GM23338 (cell line): ENCODE measurements at regions not wholly inside any gene's neighbourhood (a gene's known extent, or its start where the extent isn't known, plus 50 kb on each side); places are given as distances from the start of the nearest gene placed in this dataset.

Experiments used
- CTCF ChIP-seq, 2 experiments: fragments of 200-600 bp in 1 of 2; sonication (generic) in 1 of 2; conservative IDR thresholded peaks; 2 replicates each; pipeline versions ENCODE4 v1.5.1 to v1.6.1; 2016 to 2017; ENCODE audit warnings: antibody characterized with exemption in 2 of 2, low read depth in 2 of 2, mild to moderate bottlenecking in 2 of 2, moderate library complexity in 1 of 2
- EZH2 ChIP-seq: fragments of 200-600 bp; sonication (generic); IDR thresholded peaks from one replicate; pipeline ENCODE4 v1.8.0; 2017; ENCODE audit warnings: antibody characterized with exemption, mild to moderate bottlenecking, low read depth; ENCODE audit not compliant: unreplicated experiment
- EZH2phosphoT487 ChIP-seq: fragments of 200-600 bp; sonication (generic); IDR thresholded peaks from one replicate; pipeline ENCODE4 v1.8.1; 2018; ENCODE audit warnings: antibody characterized with exemption; ENCODE audit not compliant: unreplicated experiment
- JUNB ChIP-seq: IDR thresholded peaks from one replicate; pipeline ENCODE4 v1.6.1; 2016; ENCODE audit warnings: antibody characterized with exemption; ENCODE audit not compliant: unreplicated experiment
- NANOG ChIP-seq: IDR thresholded peaks from 2 replicates; pipeline ENCODE4 v1.6.1; 2016; ENCODE audit warnings: antibody characterized with exemption, borderline replicate concordance
- REST ChIP-seq: IDR thresholded peaks from one replicate; pipeline ENCODE4 v1.6.1; 2018; ENCODE audit warnings: antibody characterized with exemption; ENCODE audit not compliant: unreplicated experiment

DNA sequence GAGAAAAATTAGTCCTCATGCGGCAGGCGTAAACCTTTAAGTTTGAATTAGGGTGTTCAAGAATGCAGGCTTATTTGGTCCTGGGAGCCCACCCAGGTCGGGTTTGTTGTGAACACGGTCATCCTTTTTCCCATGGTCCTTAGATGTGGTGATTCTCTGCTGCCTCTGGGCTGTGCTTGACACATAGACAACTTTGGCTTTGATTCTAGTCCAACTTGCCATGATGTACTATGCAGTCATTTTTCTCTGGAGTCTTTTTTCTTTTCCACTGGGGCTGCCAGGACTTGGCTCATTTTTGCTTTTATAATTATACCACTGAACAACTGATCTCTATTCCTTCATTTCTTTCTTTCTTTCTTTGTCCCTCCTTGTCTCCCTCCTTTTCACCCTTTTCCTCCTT, 218.6 kb downstream of the SREK1 start:
- TF ChIP-seq JUNB (no peak), EZH2phosphoT487 (no peak), CTCF (conservative IDR thresholded peaks at IDR 0.05; ENCODE audit: low read depth in 2 of 2) (no peak), EZH2 (no peak), REST (no peak), NANOG (no peak)
